PC-3 (cell line): ENCODE measurements at regions not wholly inside any gene's neighbourhood (a gene's known extent, or its start where the extent isn't known, plus 50 kb on each side); places are given as distances from the start of the nearest gene placed in this dataset.
A peak's percentile ranks its signal among the peaks of the same experiment; 100 is the strongest.

Source experiments
- ATAC-seq: fragments of 200-7000 bp; cut with Tn5 transposase; 2 replicates; pipeline ENCODE4 v1.9.1; 2020; ENCODE audit warnings: mild to moderate bottlenecking, moderate library complexity
- BruUV-seq: library from RNA; stranded (reverse); fragments of 400-500 nt; replicated peaks from 2 replicates; lab custom pipeline; 2021; lab: Mats Ljungman, UMichigan
- CTCF ChIA-PET: fragments of 300-600 bp; sonication (Branson Sonifier 250); formaldehyde crosslinking; loops from one replicate; lab custom pipeline; 2022; ENCODE audit warnings: antibody characterized with exemption; lab: Charles Lee
- POLR2A ChIA-PET: fragments of 300-600 bp; sonication (Branson Sonifier 250); formaldehyde crosslinking; loops from one replicate; lab custom pipeline; 2022; ENCODE audit warnings: antibody characterized with exemption; ENCODE audit not compliant: unreplicated experiment; lab: Charles Lee
- DNase-seq: peaks from one replicate; pipeline ENCODE4 v3.0.0-alpha.2; 2015
- H2AFZ ChIP-seq: fragments of 300-600 bp; sonication (generic); 2 replicates; pipeline ENCODE4 v1.6.0; 2016; ENCODE audit warnings: antibody characterized with exemption, low read length
- H3F3A ChIP-seq: fragments of 300-600 bp; sonication (generic); one replicate; pipeline ENCODE4 v1.6.0; 2017; ENCODE audit warnings: antibody characterized with exemption, low read length, control low read depth, mild to moderate bottlenecking; ENCODE audit not compliant: unreplicated experiment
- H3K27ac ChIP-seq: fragments of 300-600 bp; sonication (generic); 2 replicates; pipeline ENCODE4 v1.5.1; 2016; ENCODE audit warnings: mild to moderate bottlenecking, low read length
- H3K27me3 ChIP-seq: fragments of 300-600 bp; sonication (generic); 2 replicates; pipeline ENCODE4 v1.6.1; 2016; ENCODE audit warnings: low read length, mixed read lengths
- H3K36me3 ChIP-seq: fragments of 300-600 bp; sonication (generic); 2 replicates; pipeline ENCODE4 v1.6.1; 2016; ENCODE audit warnings: low read depth, mixed run types, low read length, mixed read lengths
- H3K4me1 ChIP-seq: fragments of 300-600 bp; sonication (generic); 2 replicates; pipeline ENCODE4 v1.5.1; 2016; ENCODE audit warnings: low read length; ENCODE audit not compliant: insufficient read depth
- H3K4me2 ChIP-seq: fragments of 300-600 bp; sonication (generic); 2 replicates; pipeline ENCODE4 v1.6.0; 2016; ENCODE audit warnings: low read length
- H3K4me3 ChIP-seq: fragments of 300-600 bp; sonication (generic); 2 replicates; pipeline ENCODE4 v1.5.1; 2016; ENCODE audit warnings: mild to moderate bottlenecking, low read length, mixed read lengths
- H3K79me2 ChIP-seq: fragments of 300-600 bp; sonication (generic); 2 replicates; pipeline ENCODE4 v1.6.1; 2017; ENCODE audit warnings: low read length, mixed read lengths
- H3K9ac ChIP-seq: fragments of 300-600 bp; sonication (generic); 2 replicates; pipeline ENCODE4 v1.6.0; 2016; ENCODE audit warnings: mild to moderate bottlenecking, low read length
- H3K9me2 ChIP-seq: fragments of 300-600 bp; sonication (generic); replicated peaks from 2 replicates; pipeline ENCODE4 v1.6.1; 2016; ENCODE audit warnings: mixed run types, low read length, mixed read lengths
- H3K9me3 ChIP-seq: fragments of 300-600 bp; sonication (generic); 2 replicates; pipeline ENCODE4 v1.6.1; 2016; ENCODE audit warnings: low read length, mixed read lengths
- H4K20me1 ChIP-seq: fragments of 300-600 bp; sonication (generic); 2 replicates; pipeline ENCODE4 v1.6.1; 2016; ENCODE audit warnings: low read length, mixed read lengths
- EZH2 ChIP-seq: fragments of 300-600 bp; sonication (generic); IDR thresholded peaks from one replicate; pipeline ENCODE4 v1.6.1; 2017; ENCODE audit warnings: antibody characterized with exemption, mild to moderate bottlenecking, low read length; ENCODE audit not compliant: unreplicated experiment
- EZH2phosphoT487 ChIP-seq: fragments of 300-600 bp; sonication (generic); IDR thresholded peaks from 2 replicates; pipeline ENCODE4 v1.6.1; 2018; ENCODE audit warnings: mild to moderate bottlenecking, antibody characterized with exemption, low read length, borderline replicate concordance
- intact Hi-C: fragments of 100-400 bp; cut with micrococcal nuclease; formaldehyde crosslinking; loops from 2 replicates; pipeline ENCODE4 v1.9.0; 2023
- TF ChIP-seq, protein P1 (sequence below): fragments of 300-600 bp; sonication (generic); conservative IDR thresholded peaks from 2 replicates; pipeline ENCODE4 v1.5.1; 2017; ENCODE audit warnings: antibody characterized with exemption, low read depth, mild to moderate bottlenecking, low read length

GRCh38 chr2:225948903-225949302, 549.4 kb downstream of the NYAP2 start:
- Histone ChIP-seq H2AFZ (no peak overlapping the region), H3K9me3 (peaks cover 7% of the 10 kb centered on the region; the same call in 1 of the 2 replicates), H3K36me3 (no peaks in the 10 kb centered on the region; the same call in 1 of the 2 replicates), H3F3A (no peaks in the 10 kb centered on the region), H3K4me1 (no peaks in the 10 kb centered on the region), H3K27ac (no peak overlapping the region), H3K4me3 (no peak overlapping the region), H3K9me2 (no peaks in the 10 kb centered on the region), H3K27me3 (no peaks in the 10 kb centered on the region), H3K9ac (no peak overlapping the region), H3K4me2 (no peak overlapping the region), H4K20me1 (no peaks in the 10 kb centered on the region), H3K79me2 (no peaks in the 10 kb centered on the region)
- ATAC-seq (no peak), DNase-seq (no peak)
- intact Hi-C loops, result no loop called here
- POLR2A ChIA-PET, result no interaction called here
- BruUV-seq, result no TSS peak
- no peak for TF ChIP-seq EZH2phosphoT487
- no peak for TF ChIP-seq EZH2
- TF ChIP-seq, protein P1, sequence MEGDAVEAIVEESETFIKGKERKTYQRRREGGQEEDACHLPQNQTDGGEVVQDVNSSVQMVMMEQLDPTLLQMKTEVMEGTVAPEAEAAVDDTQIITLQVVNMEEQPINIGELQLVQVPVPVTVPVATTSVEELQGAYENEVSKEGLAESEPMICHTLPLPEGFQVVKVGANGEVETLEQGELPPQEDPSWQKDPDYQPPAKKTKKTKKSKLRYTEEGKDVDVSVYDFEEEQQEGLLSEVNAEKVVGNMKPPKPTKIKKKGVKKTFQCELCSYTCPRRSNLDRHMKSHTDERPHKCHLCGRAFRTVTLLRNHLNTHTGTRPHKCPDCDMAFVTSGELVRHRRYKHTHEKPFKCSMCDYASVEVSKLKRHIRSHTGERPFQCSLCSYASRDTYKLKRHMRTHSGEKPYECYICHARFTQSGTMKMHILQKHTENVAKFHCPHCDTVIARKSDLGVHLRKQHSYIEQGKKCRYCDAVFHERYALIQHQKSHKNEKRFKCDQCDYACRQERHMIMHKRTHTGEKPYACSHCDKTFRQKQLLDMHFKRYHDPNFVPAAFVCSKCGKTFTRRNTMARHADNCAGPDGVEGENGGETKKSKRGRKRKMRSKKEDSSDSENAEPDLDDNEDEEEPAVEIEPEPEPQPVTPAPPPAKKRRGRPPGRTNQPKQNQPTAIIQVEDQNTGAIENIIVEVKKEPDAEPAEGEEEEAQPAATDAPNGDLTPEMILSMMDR, result no peak
- CTCF ChIA-PET, result no interaction called here

GRCh38 chr2:225938991-225939390, 539.5 kb downstream of the NYAP2 start:
- no TSS peak for BruUV-seq
- no peak overlapping the region for H3K4me2 ChIP-seq
- H3K79me2 ChIP-seq, result no peaks in the 10 kb centered on the region
- POLR2A ChIA-PET, result no interaction called here
- no peaks in the 10 kb centered on the region for H3K4me1 ChIP-seq
- H3K36me3 ChIP-seq, result no peaks in the 10 kb centered on the region
- TF ChIP-seq EZH2phosphoT487, result no peak
- TF ChIP-seq, protein P1, result no peak
- no peak for TF ChIP-seq EZH2
- no peaks in the 10 kb centered on the region for H3F3A ChIP-seq
- no peak for ATAC-seq
- no peaks in the 10 kb centered on the region for H3K27me3 ChIP-seq
- CTCF ChIA-PET, result no interaction called here
- no peaks in the 10 kb centered on the region for H3K9me2 ChIP-seq
- no peaks in the 10 kb centered on the region for H4K20me1 ChIP-seq
- DNase-seq, result no peak
- no peak overlapping the region for H3K9ac ChIP-seq
- H3K4me3 ChIP-seq, result no peak overlapping the region
- no peak overlapping the region for H2AFZ ChIP-seq
- intact Hi-C loops, result no loop called here
- no peak overlapping the region for H3K27ac ChIP-seq
- no peaks in the 10 kb centered on the region for H3K9me3 ChIP-seq

- Histone ChIP-seq H3K9me2 (no peaks in the 10 kb centered on the region), H4K20me1 (no peaks in the 10 kb centered on the region), H3K4me1 (no peaks in the 10 kb centered on the region), H3F3A (no peaks in the 10 kb centered on the region), H3K27ac (no peak overlapping the region), H2AFZ (no peak overlapping the region), H3K36me3 (no peaks in the 10 kb centered on the region), H3K4me2 (no peak overlapping the region), H3K27me3 (no peaks in the 10 kb centered on the region), H3K4me3 (no peak overlapping the region), H3K9me3 (no peaks in the 10 kb centered on the region), H3K79me2 (no peaks in the 10 kb centered on the region), H3K9ac (no peak overlapping the region)
- TF ChIP-seq EZH2phosphoT487, result no peak
- TF ChIP-seq, protein P1, result no peak
- TF ChIP-seq EZH2, result no peak
- intact Hi-C loops, result no loop called here
- BruUV-seq, result no TSS peak
- ATAC-seq (no peak), DNase-seq (peak; percentile 42)
- CTCF ChIA-PET, result no interaction called here
- POLR2A ChIA-PET, result no interaction called here
Measured at GRCh38 chr2:225937625-225938187, 538.2 kb downstream of the NYAP2 start.
